ENCODE measurements at regions not wholly inside any gene's neighbourhood (a gene's known extent, or its start where the extent isn't known, plus 50 kb on each side); places are given as distances from the start of the nearest gene placed in this dataset.
A peak's percentile ranks its signal among the peaks of the same experiment; 100 is the strongest.

DNA sequence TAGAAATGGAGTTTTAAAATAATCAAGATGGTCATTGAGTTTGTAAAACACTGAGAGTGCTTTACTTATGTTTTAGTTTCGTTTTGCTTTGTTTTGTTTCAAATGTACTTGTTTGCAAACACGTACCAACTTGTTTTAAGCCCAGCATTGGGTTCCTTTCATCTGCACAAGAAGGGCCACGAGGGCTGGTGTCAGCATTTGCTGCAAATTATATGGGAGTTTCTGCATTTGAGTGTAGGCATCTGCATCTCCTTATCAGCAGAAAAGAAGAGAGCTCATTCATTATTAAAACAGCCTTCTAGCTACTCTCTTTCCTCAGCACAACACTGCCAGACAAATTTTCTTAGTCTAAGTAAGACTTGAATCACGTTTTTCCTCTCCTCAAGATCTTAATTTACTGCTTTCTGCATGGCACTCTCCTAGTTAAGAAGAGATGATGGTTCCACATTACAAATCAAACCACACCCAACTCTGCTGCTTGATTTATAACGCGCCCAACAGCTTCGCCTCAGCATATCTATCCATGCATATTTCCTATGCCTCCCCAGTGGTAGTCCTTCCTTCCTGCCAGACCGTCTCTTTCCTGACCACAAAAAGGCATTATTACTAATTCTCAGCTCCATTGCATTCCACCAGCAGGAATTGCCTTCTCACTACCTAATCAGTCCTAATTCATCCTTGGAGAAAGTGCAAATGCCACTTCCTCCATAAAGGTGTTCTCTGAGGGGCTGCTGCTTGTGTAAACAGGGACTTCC, 95.2 kb upstream of the CAST start:
- no peak for TF ChIP-seq POLR2A (IDR thresholded peaks at IDR 0.05)
- TF ChIP-seq CTCF (IDR thresholded peaks at IDR 0.05), result no peak
- 18 to 22% methylated on average over 8 of the region's 8 CpGs for WGBS, 2 donors
- no peaks in the 10 kb centered on the region for H3K9me3 ChIP-seq
- H3K27me3 ChIP-seq, result no peaks in the 10 kb centered on the region
- H3K4me1 ChIP-seq, result peaks cover 0 to 16% (median 8%) of the 10 kb centered on the region in 3 donors
- H3K4me3 ChIP-seq, result no peak overlapping the region
- intact Hi-C loops (cut with DNase I), result no loop called here
- H3K36me3 ChIP-seq, result no peaks in the 10 kb centered on the region
- peak overlapping the region in 1 of 4 donors; percentile 1 for H3K27ac ChIP-seq
- no peak for DNase-seq

DNA sequence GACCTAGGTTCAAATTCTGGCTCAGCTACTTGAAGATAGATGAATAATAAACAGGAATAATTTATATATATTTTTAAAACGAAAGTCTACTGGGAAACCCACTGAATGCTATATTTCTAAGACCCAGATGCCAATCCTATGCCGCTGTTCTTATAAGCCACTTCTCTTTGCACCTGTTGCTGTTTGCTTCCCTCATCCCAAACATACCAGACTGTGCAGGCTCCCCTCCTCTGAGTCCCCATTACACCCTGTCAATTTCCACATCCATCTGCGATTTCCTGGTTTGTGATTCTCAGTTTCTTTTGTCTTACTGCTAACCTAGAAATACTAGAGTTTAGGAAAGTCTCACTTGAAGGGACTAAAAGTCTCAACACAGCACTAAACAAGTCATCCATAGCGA, 92.8 kb upstream of the CAST start:
- Histone ChIP-seq H3K27me3 (no peaks in the 10 kb centered on the region), H3K4me1 (peaks cover 0 to 16% (median 8%) of the 10 kb centered on the region in 3 donors), H3K4me3 (no peak overlapping the region), H3K27ac (no peak overlapping the region), H3K9me3 (no peaks in the 10 kb centered on the region), H3K36me3 (no peaks in the 10 kb centered on the region)
- DNase-seq, result no peak
- 72 to 81% methylated on average over 4 of the region's 4 CpGs for WGBS, 2 donors
- intact Hi-C loops (cut with DNase I), result no loop called here
- TF ChIP-seq CTCF (IDR thresholded peaks at IDR 0.05) (no peak), POLR2A (IDR thresholded peaks at IDR 0.05) (no peak)

- no peak overlapping the region for H3K4me3 ChIP-seq
- H3K9me3 ChIP-seq, result no peaks in the 10 kb centered on the region
- intact Hi-C loops (cut with DNase I), result no loop called here
- H3K4me1 ChIP-seq, result peaks cover 0 to 16% (median 8%) of the 10 kb centered on the region in 3 donors
- no peak overlapping the region for H3K27ac ChIP-seq
- no peaks in the 10 kb centered on the region for H3K27me3 ChIP-seq
- no peaks in the 10 kb centered on the region for H3K36me3 ChIP-seq
- TF ChIP-seq POLR2A (IDR thresholded peaks at IDR 0.05) (no peak), CTCF (IDR thresholded peaks at IDR 0.05) (no peak)
- no peak for DNase-seq
- 71 to 75% methylated on average over 4 of the region's 4 CpGs for WGBS, 2 donors
Measured at GRCh38 chr5:96569770-96570169, 92.4 kb upstream of the CAST start.

DNA sequence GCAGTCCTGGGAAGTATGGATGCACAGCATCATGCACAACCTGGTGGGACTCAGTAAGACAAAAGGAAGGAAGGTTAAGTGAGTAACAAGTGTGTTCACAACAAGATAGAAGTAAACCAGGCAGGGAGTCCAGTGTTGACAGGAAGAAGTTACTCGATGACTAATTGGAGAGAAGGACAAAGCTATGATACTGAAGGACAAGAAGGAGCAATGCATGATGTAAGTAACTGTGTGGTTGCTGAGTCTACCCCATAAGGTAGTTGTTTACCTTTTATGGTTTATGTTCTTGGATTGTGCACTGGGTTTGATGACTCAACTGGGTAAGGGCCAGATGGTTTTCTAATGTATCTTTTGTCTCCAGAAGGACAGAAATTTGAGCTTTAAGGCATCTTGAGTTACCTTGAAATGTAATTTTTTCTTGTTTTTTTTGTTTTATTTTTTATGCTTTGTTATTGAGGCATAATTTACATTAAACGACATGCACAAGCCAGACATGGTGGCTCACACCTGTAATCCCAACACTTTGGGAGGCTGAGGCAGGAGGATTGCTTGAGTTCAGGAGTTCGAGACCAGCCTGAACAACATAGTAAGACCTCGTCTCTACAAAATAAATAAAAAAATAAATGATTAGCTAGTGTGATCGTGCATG, 89.2 kb upstream of the CAST start:
- Histone ChIP-seq H3K9me3 (no peaks in the 10 kb centered on the region), H3K27me3 (no peaks in the 10 kb centered on the region), H3K36me3 (no peaks in the 10 kb centered on the region), H3K4me3 (no peak overlapping the region), H3K27ac (no peak overlapping the region), H3K4me1 (no peaks in the 10 kb centered on the region)
- intact Hi-C loops (cut with DNase I), result no loop called here
- 66 to 79% methylated on average over 5 of the region's 5 CpGs for WGBS, 2 donors
- DNase-seq, result no peak
- TF ChIP-seq POLR2A (IDR thresholded peaks at IDR 0.05) (no peak), CTCF (IDR thresholded peaks at IDR 0.05) (no peak)

- DNase-seq, result no peak
- TF ChIP-seq POLR2A (IDR thresholded peaks at IDR 0.05) (no peak), CTCF (IDR thresholded peaks at IDR 0.05) (no peak)
- intact Hi-C loops (cut with DNase I), result no loop called here
Measured at GRCh38 chr5:96573513-96573894, 88.7 kb upstream of the CAST start.

More at GRCh38 chr5:96573513-96573894, 88.7 kb upstream of the CAST start:
- no peaks in the 10 kb centered on the region for H3K4me1 ChIP-seq
- no peaks in the 10 kb centered on the region for H3K36me3 ChIP-seq
- H3K9me3 ChIP-seq, result no peaks in the 10 kb centered on the region
- H3K4me3 ChIP-seq, result no peak overlapping the region
- H3K27ac ChIP-seq, result no peak overlapping the region
- no peaks in the 10 kb centered on the region for H3K27me3 ChIP-seq

All from esophagus squamous epithelium (tissue), 5 donors.